ENCODE measurements at regions not wholly inside any gene's neighbourhood (a gene's known extent, or its start where the extent isn't known, plus 50 kb on each side); places are given as distances from the start of the nearest gene placed in this dataset.

DNA sequence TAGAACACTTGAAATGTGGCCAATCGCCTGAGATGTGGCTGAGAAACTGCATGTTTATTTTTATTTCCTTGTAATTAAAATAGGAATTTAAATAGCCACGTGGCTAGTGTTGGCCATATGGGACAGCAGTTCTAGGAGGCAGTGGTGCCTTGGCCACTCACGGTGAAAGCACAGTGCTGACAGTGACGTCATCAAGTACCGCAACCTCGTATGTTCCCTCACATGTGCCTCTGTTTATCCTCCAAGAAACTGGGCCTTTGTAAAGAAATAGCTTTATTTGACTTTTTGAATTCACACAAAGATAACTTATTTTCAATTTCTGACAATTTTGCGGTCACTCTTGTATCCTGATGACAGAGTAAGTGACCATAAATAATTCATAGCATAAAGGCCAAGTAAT lies 575.0 kb downstream of the DCDC2C start:
- TF ChIP-seq, protein P1, sequence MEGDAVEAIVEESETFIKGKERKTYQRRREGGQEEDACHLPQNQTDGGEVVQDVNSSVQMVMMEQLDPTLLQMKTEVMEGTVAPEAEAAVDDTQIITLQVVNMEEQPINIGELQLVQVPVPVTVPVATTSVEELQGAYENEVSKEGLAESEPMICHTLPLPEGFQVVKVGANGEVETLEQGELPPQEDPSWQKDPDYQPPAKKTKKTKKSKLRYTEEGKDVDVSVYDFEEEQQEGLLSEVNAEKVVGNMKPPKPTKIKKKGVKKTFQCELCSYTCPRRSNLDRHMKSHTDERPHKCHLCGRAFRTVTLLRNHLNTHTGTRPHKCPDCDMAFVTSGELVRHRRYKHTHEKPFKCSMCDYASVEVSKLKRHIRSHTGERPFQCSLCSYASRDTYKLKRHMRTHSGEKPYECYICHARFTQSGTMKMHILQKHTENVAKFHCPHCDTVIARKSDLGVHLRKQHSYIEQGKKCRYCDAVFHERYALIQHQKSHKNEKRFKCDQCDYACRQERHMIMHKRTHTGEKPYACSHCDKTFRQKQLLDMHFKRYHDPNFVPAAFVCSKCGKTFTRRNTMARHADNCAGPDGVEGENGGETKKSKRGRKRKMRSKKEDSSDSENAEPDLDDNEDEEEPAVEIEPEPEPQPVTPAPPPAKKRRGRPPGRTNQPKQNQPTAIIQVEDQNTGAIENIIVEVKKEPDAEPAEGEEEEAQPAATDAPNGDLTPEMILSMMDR (IDR thresholded peaks at IDR 0.05): no peak
- H3K4me3 ChIP-seq: no peak overlapping the region
- H3K4me1 ChIP-seq (ENCODE audit: low read depth): no peaks in the 10 kb centered on the region
- no peak for DNase-seq
- no peak for ATAC-seq
- no peaks in the 10 kb centered on the region for H3K36me3 ChIP-seq (ENCODE audit: low read depth)
- H3K9me3 ChIP-seq: peaks cover 39% of the 10 kb centered on the region
- intact Hi-C loops (cut with DNase I, micrococcal nuclease): no loop called here

DNA sequence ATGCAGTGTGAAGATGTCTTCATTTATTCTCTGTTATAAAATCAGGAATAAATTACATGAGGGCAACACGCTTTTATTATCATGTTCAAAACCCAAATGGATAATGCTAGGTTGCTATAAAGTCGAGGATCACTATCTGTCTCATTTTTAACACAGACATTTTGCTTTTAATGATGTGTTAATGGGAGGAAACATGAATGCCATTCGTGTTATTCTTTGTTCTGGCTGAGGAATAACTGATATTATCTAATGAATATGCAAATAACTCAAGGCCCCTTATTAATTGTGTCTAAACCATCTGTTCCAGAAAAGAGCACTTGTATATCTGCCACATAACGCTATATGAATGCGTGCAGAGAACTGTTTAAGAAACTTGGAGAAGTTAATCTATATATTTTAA lies 576.1 kb downstream of the DCDC2C start:
- TF ChIP-seq, protein P1 (IDR thresholded peaks at IDR 0.05): no peak
- intact Hi-C loops (cut with DNase I, micrococcal nuclease): no loop called here
- Histone ChIP-seq H3K36me3 (ENCODE audit: low read depth) (no peaks in the 10 kb centered on the region), H3K9me3 (peaks cover 48% of the 10 kb centered on the region), H3K4me3 (no peak overlapping the region), H3K4me1 (ENCODE audit: low read depth) (no peaks in the 10 kb centered on the region)
- DNase-seq (no peak), ATAC-seq (no peak)

DNA sequence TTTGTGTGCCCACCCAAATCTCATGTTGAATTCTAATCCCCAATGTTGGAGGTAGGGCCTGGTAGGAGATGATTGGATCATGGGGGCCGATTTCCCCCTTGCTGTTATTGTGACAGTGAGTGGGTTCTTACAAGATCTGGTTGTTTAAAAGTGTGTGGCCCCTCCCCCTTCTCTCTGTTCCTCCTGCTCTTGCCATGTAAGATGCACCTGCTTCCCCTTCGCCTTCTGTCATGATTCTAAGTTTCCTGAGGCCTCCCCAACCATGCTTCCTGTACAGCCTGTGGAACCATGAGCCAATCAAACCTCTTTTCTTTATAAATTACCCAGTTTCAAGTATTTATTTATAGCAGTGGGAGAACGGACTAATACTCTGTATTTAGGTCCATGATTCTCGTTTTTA lies 588.1 kb downstream of the DCDC2C start:
- no peak overlapping the region for H3K4me3 ChIP-seq
- H3K4me1 ChIP-seq (ENCODE audit: low read depth): no peaks in the 10 kb centered on the region
- ATAC-seq (no peak), DNase-seq (no peak)
- no peaks in the 10 kb centered on the region for H3K36me3 ChIP-seq (ENCODE audit: low read depth)
- intact Hi-C loops (cut with DNase I, micrococcal nuclease): no loop called here
- H3K9me3 ChIP-seq: peaks cover 54% of the 10 kb centered on the region
- TF ChIP-seq, protein P1 (IDR thresholded peaks at IDR 0.05): no peak

DNA sequence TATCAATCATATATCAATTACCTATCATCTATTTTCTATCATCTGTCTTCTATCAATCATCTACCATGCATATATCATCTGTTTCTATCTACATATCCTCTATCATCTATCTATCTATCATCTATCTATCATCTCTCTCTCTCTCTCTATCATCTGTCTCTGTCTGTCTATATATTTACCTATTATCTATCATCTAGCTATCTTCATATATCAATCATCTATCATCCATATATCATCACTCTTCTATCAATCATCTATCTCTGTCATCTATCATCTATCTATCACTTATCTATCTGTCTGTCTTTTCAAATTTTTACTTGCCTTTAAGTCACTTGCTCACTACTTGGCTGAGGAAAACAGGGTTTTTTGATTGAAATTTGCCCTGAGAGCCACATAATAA lies 592.3 kb downstream of the DCDC2C start:
- DNase-seq: no peak
- TF ChIP-seq, protein P1 (IDR thresholded peaks at IDR 0.05): no peak
- H3K36me3 ChIP-seq (ENCODE audit: low read depth): no peaks in the 10 kb centered on the region
- intact Hi-C loops (cut with DNase I, micrococcal nuclease): no loop called here
- ATAC-seq: no peak
- H3K9me3 ChIP-seq: peaks cover 59% of the 10 kb centered on the region
- H3K4me1 ChIP-seq (ENCODE audit: low read depth): no peaks in the 10 kb centered on the region
- H3K4me3 ChIP-seq: no peak overlapping the region

DNA sequence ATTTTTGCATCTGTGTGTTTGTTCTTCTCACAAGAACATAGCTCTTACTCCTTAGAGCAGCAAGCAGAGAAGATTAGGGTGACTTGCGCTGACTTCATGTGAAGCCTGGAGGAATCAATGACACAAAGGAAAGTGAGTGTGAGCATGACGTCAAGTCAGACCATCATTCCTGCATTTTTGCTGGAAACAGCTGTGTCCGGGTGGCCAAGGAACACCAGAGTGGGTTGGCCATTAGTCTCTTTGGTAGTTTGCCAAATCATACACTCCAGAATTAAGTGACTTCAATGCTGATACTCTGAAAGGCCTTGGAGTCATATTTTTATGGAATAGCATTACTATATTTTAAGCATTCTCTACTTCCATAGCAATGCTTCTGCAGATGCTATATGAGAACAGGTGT lies 597.2 kb downstream of the DCDC2C start:
- TF ChIP-seq, protein P1 (IDR thresholded peaks at IDR 0.05): no peak
- H3K36me3 ChIP-seq (ENCODE audit: low read depth): no peaks in the 10 kb centered on the region
- H3K9me3 ChIP-seq: peaks cover 71% of the 10 kb centered on the region
- intact Hi-C loops (cut with DNase I, micrococcal nuclease): no loop called here
- ATAC-seq (no peak), DNase-seq (no peak)
- no peaks in the 10 kb centered on the region for H3K4me1 ChIP-seq (ENCODE audit: low read depth)
- no peak overlapping the region for H3K4me3 ChIP-seq

DNA sequence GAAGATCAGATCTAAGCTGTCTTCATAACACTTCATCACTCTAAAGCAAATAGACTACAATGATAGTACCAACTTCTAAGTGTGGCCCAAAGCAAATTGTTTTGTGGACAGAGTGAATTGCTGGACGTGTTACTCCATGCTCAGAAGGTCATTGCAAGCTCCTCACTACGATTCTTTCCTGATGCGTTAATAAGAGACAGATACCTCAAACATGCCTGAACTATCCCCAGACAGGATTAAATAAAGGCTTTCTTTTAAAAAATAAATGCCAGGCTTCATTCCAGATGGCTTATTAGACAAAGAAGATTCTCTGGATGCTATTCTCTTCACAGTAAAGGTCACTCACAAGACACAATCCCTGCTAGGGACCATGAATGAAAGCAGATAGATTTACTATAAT lies 621.2 kb downstream of the DCDC2C start:
- Histone ChIP-seq H3K4me3 (no peak overlapping the region), H3K9me3 (peaks cover 81% of the 10 kb centered on the region), H3K4me1 (ENCODE audit: low read depth) (no peaks in the 10 kb centered on the region), H3K36me3 (ENCODE audit: low read depth) (no peaks in the 10 kb centered on the region)
- ATAC-seq: no peak
- TF ChIP-seq, protein P1 (IDR thresholded peaks at IDR 0.05): no peak
- DNase-seq: no peak
- intact Hi-C loops (cut with DNase I, micrococcal nuclease): no loop called here
